Liver (tissue), 3 donors: ENCODE measurements at regions not wholly inside any gene's neighbourhood (a gene's known extent, or its start where the extent isn't known, plus 50 kb on each side); places are given as distances from the start of the nearest gene placed in this dataset.

Experiments
- EGR1 ChIP-seq, 2 donors: IDR thresholded peaks; 2 replicates each; pipeline ENCODE4 v1.6.1; 2016 to 2018; ENCODE audit warnings: antibody characterized with exemption in 2 of 2, low read depth in 2 of 2
- GABPA ChIP-seq, 2 donors: IDR thresholded peaks in 1 of 2; conservative IDR thresholded peaks in 1 of 2; 2 replicates each; pipeline ENCODE4 v1.6.1; 2016; ENCODE audit warnings: antibody characterized with exemption in 2 of 2, mild to moderate bottlenecking in 1 of 2, moderate library complexity in 1 of 2
- TF ChIP-seq, protein P1 (sequence below): fragments of 150-350 bp; IDR thresholded peaks from 2 replicates; pipeline ENCODE4 v1.5.1; 2017; ENCODE audit warnings: improper control_type of control experiment, low read depth, low read length; ENCODE audit not compliant: missing input control
- TF ChIP-seq, protein P2 (sequence below): IDR thresholded peaks from 2 replicates; pipeline ENCODE4 v1.6.1; 2016; ENCODE audit warnings: antibody characterized with exemption, mild to moderate bottlenecking
- TF ChIP-seq, protein P3 (sequence below): IDR thresholded peaks from 2 replicates; pipeline ENCODE4 v1.6.1; 2016; ENCODE audit warnings: antibody characterized with exemption
- donor health status: healthy.
- donor health status: healthy.

DNA sequence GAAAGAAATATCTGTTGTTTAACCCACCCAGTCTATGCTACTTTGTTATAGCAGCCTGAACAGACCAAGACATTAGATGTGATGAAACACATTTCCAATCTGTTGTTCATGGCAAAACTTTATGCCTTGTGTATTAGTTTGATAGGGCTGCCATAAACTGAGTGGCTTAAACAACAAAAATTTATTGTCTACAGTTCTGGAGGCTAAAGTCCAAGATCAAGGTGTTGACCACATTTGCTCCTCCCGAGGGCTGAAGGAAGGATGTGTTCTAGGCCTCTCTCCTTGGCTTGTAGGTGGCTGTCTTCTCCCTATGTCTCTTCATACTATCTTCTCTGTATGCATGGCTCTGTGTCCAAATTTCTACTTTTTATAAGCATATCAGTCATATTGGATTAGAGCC is 94.1 kb upstream of the HIVEP3 start:
- TF ChIP-seq EGR1 (IDR thresholded peaks at IDR 0.05; ENCODE audit: low read depth in 2 of 2), result no peak
- TF ChIP-seq, protein P1, sequence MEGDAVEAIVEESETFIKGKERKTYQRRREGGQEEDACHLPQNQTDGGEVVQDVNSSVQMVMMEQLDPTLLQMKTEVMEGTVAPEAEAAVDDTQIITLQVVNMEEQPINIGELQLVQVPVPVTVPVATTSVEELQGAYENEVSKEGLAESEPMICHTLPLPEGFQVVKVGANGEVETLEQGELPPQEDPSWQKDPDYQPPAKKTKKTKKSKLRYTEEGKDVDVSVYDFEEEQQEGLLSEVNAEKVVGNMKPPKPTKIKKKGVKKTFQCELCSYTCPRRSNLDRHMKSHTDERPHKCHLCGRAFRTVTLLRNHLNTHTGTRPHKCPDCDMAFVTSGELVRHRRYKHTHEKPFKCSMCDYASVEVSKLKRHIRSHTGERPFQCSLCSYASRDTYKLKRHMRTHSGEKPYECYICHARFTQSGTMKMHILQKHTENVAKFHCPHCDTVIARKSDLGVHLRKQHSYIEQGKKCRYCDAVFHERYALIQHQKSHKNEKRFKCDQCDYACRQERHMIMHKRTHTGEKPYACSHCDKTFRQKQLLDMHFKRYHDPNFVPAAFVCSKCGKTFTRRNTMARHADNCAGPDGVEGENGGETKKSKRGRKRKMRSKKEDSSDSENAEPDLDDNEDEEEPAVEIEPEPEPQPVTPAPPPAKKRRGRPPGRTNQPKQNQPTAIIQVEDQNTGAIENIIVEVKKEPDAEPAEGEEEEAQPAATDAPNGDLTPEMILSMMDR, result no peak
- TF ChIP-seq, protein P2, sequence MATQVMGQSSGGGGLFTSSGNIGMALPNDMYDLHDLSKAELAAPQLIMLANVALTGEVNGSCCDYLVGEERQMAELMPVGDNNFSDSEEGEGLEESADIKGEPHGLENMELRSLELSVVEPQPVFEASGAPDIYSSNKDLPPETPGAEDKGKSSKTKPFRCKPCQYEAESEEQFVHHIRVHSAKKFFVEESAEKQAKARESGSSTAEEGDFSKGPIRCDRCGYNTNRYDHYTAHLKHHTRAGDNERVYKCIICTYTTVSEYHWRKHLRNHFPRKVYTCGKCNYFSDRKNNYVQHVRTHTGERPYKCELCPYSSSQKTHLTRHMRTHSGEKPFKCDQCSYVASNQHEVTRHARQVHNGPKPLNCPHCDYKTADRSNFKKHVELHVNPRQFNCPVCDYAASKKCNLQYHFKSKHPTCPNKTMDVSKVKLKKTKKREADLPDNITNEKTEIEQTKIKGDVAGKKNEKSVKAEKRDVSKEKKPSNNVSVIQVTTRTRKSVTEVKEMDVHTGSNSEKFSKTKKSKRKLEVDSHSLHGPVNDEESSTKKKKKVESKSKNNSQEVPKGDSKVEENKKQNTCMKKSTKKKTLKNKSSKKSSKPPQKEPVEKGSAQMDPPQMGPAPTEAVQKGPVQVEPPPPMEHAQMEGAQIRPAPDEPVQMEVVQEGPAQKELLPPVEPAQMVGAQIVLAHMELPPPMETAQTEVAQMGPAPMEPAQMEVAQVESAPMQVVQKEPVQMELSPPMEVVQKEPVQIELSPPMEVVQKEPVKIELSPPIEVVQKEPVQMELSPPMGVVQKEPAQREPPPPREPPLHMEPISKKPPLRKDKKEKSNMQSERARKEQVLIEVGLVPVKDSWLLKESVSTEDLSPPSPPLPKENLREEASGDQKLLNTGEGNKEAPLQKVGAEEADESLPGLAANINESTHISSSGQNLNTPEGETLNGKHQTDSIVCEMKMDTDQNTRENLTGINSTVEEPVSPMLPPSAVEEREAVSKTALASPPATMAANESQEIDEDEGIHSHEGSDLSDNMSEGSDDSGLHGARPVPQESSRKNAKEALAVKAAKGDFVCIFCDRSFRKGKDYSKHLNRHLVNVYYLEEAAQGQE, result no peak
- TF ChIP-seq, protein P3, sequence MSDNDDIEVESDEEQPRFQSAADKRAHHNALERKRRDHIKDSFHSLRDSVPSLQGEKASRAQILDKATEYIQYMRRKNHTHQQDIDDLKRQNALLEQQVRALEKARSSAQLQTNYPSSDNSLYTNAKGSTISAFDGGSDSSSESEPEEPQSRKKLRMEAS, result no peak
- no peak for TF ChIP-seq GABPA (IDR thresholded peaks at IDR 0.05 in 1 of 2, conservative IDR thresholded peaks at IDR 0.05 in 1 of 2)
